Endothelial cell of umbilical vein (primary cell): ENCODE measurements at regions not wholly inside any gene's neighbourhood (a gene's known extent, or its start where the extent isn't known, plus 50 kb on each side); places are given as distances from the start of the nearest gene placed in this dataset.

ENCODE experiments used
- BruUV-seq: library from RNA; stranded (reverse); fragments of 400-500 nt; replicated peaks from 2 replicates; lab custom pipeline; 2021; lab: Mats Ljungman, UMichigan
- CTCF ChIA-PET: fragments of 300-600, 350-600 bp; sonication (Branson Sonifier 250); formaldehyde crosslinking; loops from one replicate; lab custom pipeline; 2021; ENCODE audit warnings: antibody characterized with exemption, inconsistent platforms; lab: Charles Lee
- POLR2A ChIA-PET: fragments of 300-600, 350-600 bp; sonication (Branson Sonifier 250); formaldehyde crosslinking; loops from one replicate; lab custom pipeline; 2021; ENCODE audit warnings: antibody characterized with exemption, inconsistent platforms; lab: Charles Lee
- DNase-seq: peaks from one replicate; pipeline ENCODE4 v3.0.0-alpha.2; 2011; ENCODE audit warnings: low read depth, low spot score
- FAIRE-seq: peaks from 2 replicates; lab custom pipeline; 2011; peaks lifted over from hg19 to GRCh38; lab: Jason Lieb, UNC
- H2AFZ ChIP-seq: 2 replicates; pipeline ENCODE4 v1.6.0; 2012; ENCODE audit warnings: low read depth, low read length, control low read depth, inconsistent platforms
- H3K27ac ChIP-seq: 2 replicates; pipeline ENCODE4 v1.5.1; 2011; ENCODE audit warnings: low read depth, mild to moderate bottlenecking, control low read depth, low read length, moderate library complexity; ENCODE audit not compliant: insufficient read depth
- H3K27me3 ChIP-seq, 2 experiments: 2 replicates each; pipeline versions ENCODE4 v1.6.0 to v1.6.1; 2011; ENCODE audit warnings: low read length in 2 of 2, mixed read lengths in 1 of 2; ENCODE audit not compliant: control insufficient read depth in 2 of 2, insufficient read depth in 2 of 2
- H3K36me3 ChIP-seq, 2 experiments: 2 replicates in 1 of 2; 3 replicates in 1 of 2; pipeline ENCODE4 v1.5.1; 2011; ENCODE audit warnings: low read length in 2 of 2, mild to moderate bottlenecking in 1 of 2, moderate library complexity in 1 of 2; ENCODE audit not compliant: control insufficient read depth in 2 of 2, insufficient read depth in 2 of 2; ENCODE audit errors: extremely low read depth in 1 of 2
- H3K4me1 ChIP-seq: 3 replicates; pipeline ENCODE4 v1.5.1; 2011; ENCODE audit warnings: mild to moderate bottlenecking, low read length; ENCODE audit not compliant: control insufficient read depth, insufficient read depth; ENCODE audit errors: extremely low read depth
- H3K4me2 ChIP-seq: 2 replicates; pipeline ENCODE4 v1.6.1; 2011; ENCODE audit warnings: low read length, control low read depth, mixed read lengths; ENCODE audit not compliant: insufficient read depth
- H3K4me3 ChIP-seq, 3 experiments: fragments of 200-600 bp in 1 of 3; sonication (generic), shearing (Covaris generic) in 1 of 3; replicated peaks in 1 of 3; 2 replicates each; pipeline ENCODE4 v1.5.1; 2011 to 2016; ENCODE audit warnings: control low read depth in 3 of 3, low read length in 3 of 3, mild to moderate bottlenecking in 2 of 3, inconsistent platforms in 1 of 3, low read depth in 1 of 3, moderate library complexity in 1 of 3; ENCODE audit not compliant: insufficient read depth in 1 of 3
- H3K79me2 ChIP-seq: 2 replicates; pipeline ENCODE4 v1.6.0; 2012; ENCODE audit warnings: low read length, inconsistent platforms; ENCODE audit not compliant: control insufficient read depth, insufficient read depth
- H3K9ac ChIP-seq: replicated peaks from 2 replicates; pipeline ENCODE3; 2011; ENCODE audit warnings: low read length, control low read depth; ENCODE audit not compliant: insufficient read depth; ENCODE audit errors: extremely low read depth
- H3K9me1 ChIP-seq: replicated peaks from 3 replicates; pipeline ENCODE4 v1.6.0; 2011; ENCODE audit warnings: mild to moderate bottlenecking, low read length; ENCODE audit not compliant: control insufficient read depth, insufficient read depth; ENCODE audit errors: extremely low read depth
- H3K9me3 ChIP-seq: replicated peaks from 2 replicates; pipeline ENCODE4 v1.5.1; 2012; ENCODE audit warnings: low read length, inconsistent platforms; ENCODE audit not compliant: control insufficient read depth, insufficient read depth
- H4K20me1 ChIP-seq: replicated peaks from 2 replicates; pipeline ENCODE3; 2011; ENCODE audit warnings: mild to moderate bottlenecking, low read length; ENCODE audit not compliant: control insufficient read depth, insufficient read depth; ENCODE audit errors: extremely low read depth
- EZH2 ChIP-seq: IDR thresholded peaks from 2 replicates; pipeline ENCODE4 v1.6.1; 2012; ENCODE audit warnings: borderline replicate concordance, low read depth, mild to moderate bottlenecking, moderate library complexity, low read length, inconsistent platforms; ENCODE audit not compliant: severe bottlenecking
- FOS ChIP-seq: IDR thresholded peaks from 2 replicates; pipeline ENCODE4 v1.6.1; 2011; ENCODE audit warnings: mild to moderate bottlenecking, low read length, moderate library complexity, borderline replicate concordance; ENCODE audit not compliant: insufficient read depth
- GATA2 ChIP-seq: IDR thresholded peaks from 2 replicates; pipeline ENCODE4 v1.7.0; 2011; ENCODE audit warnings: low read depth, mild to moderate bottlenecking, moderate library complexity, mixed read lengths, low read length; ENCODE audit not compliant: insufficient read length, insufficient read depth
- JUN ChIP-seq: IDR thresholded peaks from 2 replicates; pipeline ENCODE4 v1.6.1; 2011; ENCODE audit warnings: borderline replicate concordance, low read depth; ENCODE audit not compliant: insufficient read length, insufficient read depth
- MYC ChIP-seq: IDR thresholded peaks from one replicate; pipeline ENCODE4 v1.6.1; 2011; ENCODE audit warnings: mild to moderate bottlenecking, low read depth, low read length
- POLR2A ChIP-seq: IDR thresholded peaks from 2 replicates; pipeline ENCODE4 v1.6.1; 2012; ENCODE audit warnings: low read depth, mild to moderate bottlenecking, control low read depth, low read length
- POLR2AphosphoS5 ChIP-seq: IDR thresholded peaks from 2 replicates; pipeline ENCODE4 v1.6.1; 2012; ENCODE audit warnings: low read depth, mild to moderate bottlenecking, control low read depth, low read length, moderate library complexity; ENCODE audit not compliant: insufficient read depth
- dilution Hi-C: fragments of 300-500 bp; cut with MboI; formaldehyde crosslinking; loops from one replicate; pipeline ENCODE4 v1.15.0; 2019; ENCODE audit warnings: low sequenced_read_pairs; ENCODE audit not compliant: extremely low pct_ligation_motif_present
- intact Hi-C: fragments of 100-400 bp; cut with micrococcal nuclease; formaldehyde crosslinking; loops from one replicate; pipeline ENCODE4 v1.10.0; 2022
- TF ChIP-seq, protein P1 (sequence below): IDR thresholded peaks from 2 replicates; pipeline ENCODE4 v1.6.1; 2011; ENCODE audit not compliant: insufficient read depth, insufficient read length
- TF ChIP-seq, protein P2 (sequence below), 2 donors: IDR thresholded peaks; 1 replicate in 1 of 2; 2 replicates in 1 of 2; pipeline ENCODE4 v1.5.1; 2011; ENCODE audit warnings: low read length in 2 of 2, mild to moderate bottlenecking in 2 of 2, moderate library complexity in 2 of 2, control low read depth in 1 of 2, inconsistent platforms in 1 of 2, low read depth in 1 of 2; ENCODE audit not compliant: insufficient read depth in 1 of 2; ENCODE audit errors: extremely low read depth in 1 of 2

DNA sequence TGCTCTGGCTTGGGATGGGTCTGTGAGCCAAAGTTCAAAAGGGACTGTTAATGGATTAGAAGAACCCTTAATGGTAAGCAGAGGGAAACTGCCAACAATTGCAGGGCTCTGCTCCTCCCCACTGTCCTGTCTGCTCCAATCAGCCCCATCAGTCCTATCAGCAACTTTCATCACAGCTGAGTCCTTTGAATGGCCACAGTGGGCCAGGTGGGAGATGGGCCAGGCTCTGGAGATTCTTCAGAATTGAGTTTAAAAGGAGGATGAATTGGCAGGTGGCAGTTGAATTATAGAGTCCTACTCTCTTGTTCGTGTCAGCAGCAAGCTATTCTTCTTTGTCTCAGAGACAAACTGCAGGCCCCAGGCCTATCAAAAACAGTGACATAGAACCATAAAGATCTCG, 573.9 kb downstream of the EPHA4 start:
- dilution Hi-C loops = no loop called here

More for the DNA sequence above, 573.9 kb downstream of the EPHA4 start:
- Histone ChIP-seq H3K9me1 (no peaks in the 10 kb centered on the region), H3K27ac (no peak overlapping the region), H3K9ac (no peak overlapping the region), H3K9me3 (no peaks in the 10 kb centered on the region), H2AFZ (no peak overlapping the region), H3K4me3 (no peak overlapping the region), H4K20me1 (no peaks in the 10 kb centered on the region), H3K4me1 (no peaks in the 10 kb centered on the region), H3K36me3 (no peaks in the 10 kb centered on the region), H3K79me2 (no peaks in the 10 kb centered on the region), H3K4me2 (no peak overlapping the region), H3K27me3 (no peaks in the 10 kb centered on the region)
- BruUV-seq = no TSS peak
- intact Hi-C loops = no loop called here
- DNase-seq (no peak), FAIRE-seq (no peak)
- CTCF ChIA-PET = no interaction called here
- POLR2A ChIA-PET = no interaction called here
- TF ChIP-seq, protein P1, sequence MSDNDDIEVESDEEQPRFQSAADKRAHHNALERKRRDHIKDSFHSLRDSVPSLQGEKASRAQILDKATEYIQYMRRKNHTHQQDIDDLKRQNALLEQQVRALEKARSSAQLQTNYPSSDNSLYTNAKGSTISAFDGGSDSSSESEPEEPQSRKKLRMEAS = no peak
- TF ChIP-seq GATA2 (no peak), FOS (no peak), POLR2A (no peak), POLR2AphosphoS5 (no peak), JUN (no peak), MYC (no peak), EZH2 (no peak)
- TF ChIP-seq, protein P2, sequence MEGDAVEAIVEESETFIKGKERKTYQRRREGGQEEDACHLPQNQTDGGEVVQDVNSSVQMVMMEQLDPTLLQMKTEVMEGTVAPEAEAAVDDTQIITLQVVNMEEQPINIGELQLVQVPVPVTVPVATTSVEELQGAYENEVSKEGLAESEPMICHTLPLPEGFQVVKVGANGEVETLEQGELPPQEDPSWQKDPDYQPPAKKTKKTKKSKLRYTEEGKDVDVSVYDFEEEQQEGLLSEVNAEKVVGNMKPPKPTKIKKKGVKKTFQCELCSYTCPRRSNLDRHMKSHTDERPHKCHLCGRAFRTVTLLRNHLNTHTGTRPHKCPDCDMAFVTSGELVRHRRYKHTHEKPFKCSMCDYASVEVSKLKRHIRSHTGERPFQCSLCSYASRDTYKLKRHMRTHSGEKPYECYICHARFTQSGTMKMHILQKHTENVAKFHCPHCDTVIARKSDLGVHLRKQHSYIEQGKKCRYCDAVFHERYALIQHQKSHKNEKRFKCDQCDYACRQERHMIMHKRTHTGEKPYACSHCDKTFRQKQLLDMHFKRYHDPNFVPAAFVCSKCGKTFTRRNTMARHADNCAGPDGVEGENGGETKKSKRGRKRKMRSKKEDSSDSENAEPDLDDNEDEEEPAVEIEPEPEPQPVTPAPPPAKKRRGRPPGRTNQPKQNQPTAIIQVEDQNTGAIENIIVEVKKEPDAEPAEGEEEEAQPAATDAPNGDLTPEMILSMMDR (IDR thresholded peaks at IDR 0.05; ENCODE audit: extremely low read depth in 1 of 2, insufficient read depth in 1 of 2, low read depth in 1 of 2, low read length in 2 of 2) = no peak
